Heart right ventricle (tissue), 16 donors: ENCODE measurements at regions not wholly inside any gene's neighbourhood (a gene's known extent, or its start where the extent isn't known, plus 50 kb on each side); places are given as distances from the start of the nearest gene placed in this dataset.
"Not testable (repeated sequence)": the region's sequence is repeated elsewhere in the genome, so short reads cannot be mapped to it uniquely, and the experiment has no call there.

ENCODE experiments used
- ATAC-seq, 8 donors: fragments of 200-7000 bp; cut with Tn5 transposase; one replicate each; pipeline ENCODE4 v1.9.1; 2020; ENCODE audit warnings: mild to moderate bottlenecking in 8 of 8, moderate library complexity in 8 of 8, moderate number of reproducible peaks in 1 of 8
- DNase-seq, 2 donors: peaks; one replicate each; pipeline ENCODE4 v3.0.0-alpha.2; 2020
- H3K27ac ChIP-seq, 10 donors: fragments of 200-600 bp; sonication (generic) in 2 of 10; one replicate each; pipeline versions ENCODE4 v1.5.0 to v1.8.0; 2020 to 2022; ENCODE audit warnings: mild to moderate bottlenecking in 3 of 10
- H3K27me3 ChIP-seq, 7 donors: fragments of 200-600 bp; one replicate each; pipeline ENCODE4 v1.8.0; 2021 to 2022; ENCODE audit warnings: mild to moderate bottlenecking in 2 of 7
- H3K36me3 ChIP-seq, 9 donors: fragments of 200-600 bp; sonication (generic) in 1 of 9; one replicate each; pipeline versions ENCODE4 v1.5.0 to v1.8.0; 2020 to 2022; ENCODE audit warnings: mild to moderate bottlenecking in 2 of 9
- H3K4me1 ChIP-seq, 9 donors: fragments of 200-600 bp; sonication (generic) in 1 of 9; one replicate each; pipeline versions ENCODE4 v1.5.0 to v1.8.0; 2020 to 2022; ENCODE audit warnings: mild to moderate bottlenecking in 4 of 9
- H3K4me3 ChIP-seq, 10 donors: fragments of 200-600 bp; sonication (generic) in 2 of 10; one replicate each; pipeline versions ENCODE4 v1.5.0 to v1.8.0; 2020 to 2022; ENCODE audit warnings: mild to moderate bottlenecking in 7 of 10, moderate library complexity in 2 of 10
- H3K9me3 ChIP-seq, 11 donors: fragments of 200-600 bp in 10 of 11; sonication (generic) in 2 of 11; one replicate each; pipeline versions ENCODE4 v1.5.0 to v1.8.0; 2013 to 2022; ENCODE audit warnings: mild to moderate bottlenecking in 2 of 11, control low read depth in 1 of 11, moderate library complexity in 1 of 11
- CTCF ChIP-seq, 9 donors: fragments of 200-600 bp; sonication (generic) in 2 of 9; IDR thresholded peaks; one replicate each; pipeline versions ENCODE4 v1.5.0 to v1.8.0; 2021 to 2022; ENCODE audit warnings: antibody characterized with exemption in 9 of 9, mild to moderate bottlenecking in 5 of 9, moderate library complexity in 1 of 9
- WGBS, 2 donors: extraction: QIAGEN DNeasy Blood & Tissue Kit; methylation state at CpG; one replicate each; pipeline ENCODE4 v1.1.7; 2013; ENCODE audit warnings: inconsistent platforms in 1 of 2; 5-methylcytosine and 5-hydroxymethylcytosine counted together
- intact Hi-C, 10 donors: fragments of 100-400 bp; cut with DNase I; formaldehyde crosslinking; loops; one replicate each; pipeline versions ENCODE4 v1.11.1 to v1.14.2; 2022
- donor health status: Arrhythmogenic right ventricular cardiomyopathy.
- donor health status: ischemic (EF 13 %, LVEDD 7.1; RV severe dilation, severe dysfunction).
- donor health status: healthy with polysubstance abuse.
- donor health status: DM: no; HTN: yes; CAD: no.
- donor health status: DM: no; HTN: no; CAD: no.
- donor health status: ischemic (EF 25% LVEDD 6.9; RV normal size, moderate dysfunction).
- donor health status: ischemic (EF 25% LVEDD 5.7; RV mildly dilated, moderate dysfunction).
- donor health status: healthy.
- donor health status: DM: yes; HTN: yes; CAD: no.
- donor health status: Ischemic cardiomyopathy.
- donor health status: ischemic (EF 35%, LVEDD 5.7; RV mildly dilated, moderate dysfunction).
- donor health status: nonischemic (EF 11% LVEDD 7.7; RV severe dilation, severe dysfunction).
- donor health status: DM: yes; HTN: yes; CAD: no.
- donor health status: PGD.
- donor health status: ischemic (EF 29% LVEDD 5.4; RV normal size, mild dysfunction).
- donor health status: nonischemic (EF 23%, LVEDD 6.1; RV moderate dilation, normal function).

GRCh38 chr2:183477296-183477695, 353.1 kb downstream of the NUP35 start:
- intact Hi-C loops, result no loop called here
- 75 to 77% methylated on average over 2 of the region's 2 CpGs for WGBS, 2 donors
- peaks cover 0 to 16% (median 0%) of the 10 kb centered on the region in 11 donors for H3K9me3 ChIP-seq
- ATAC-seq (no peak), DNase-seq (no peak)
- no peak for TF ChIP-seq CTCF (IDR thresholded peaks at IDR 0.05)
- H3K27me3 ChIP-seq, result no peaks in the 10 kb centered on the region
- no peaks in the 10 kb centered on the region for H3K36me3 ChIP-seq
- no peak overlapping the region for H3K27ac ChIP-seq
- no peak overlapping the region for H3K4me3 ChIP-seq
- no peaks in the 10 kb centered on the region for H3K4me1 ChIP-seq

- ATAC-seq, H3K4me1 ChIP-seq, H3K27ac ChIP-seq, H3K36me3 ChIP-seq, DNase-seq, H3K4me3 ChIP-seq, H3K27me3 ChIP-seq, intact Hi-C loops: not testable (repeated sequence)
- peaks cover 0 to 19% (median 5%) of the 10 kb centered on the region in 11 donors for H3K9me3 ChIP-seq
- WGBS, 2 donors, result 94 to 96% methylated on average over 37 to 39 of the region's 39 CpGs
These were observed 354.8 kb downstream of the NUP35 start for GRCh38 chr2:183478941-183479595.

- intact Hi-C loops, result no loop called here
- 67 to 68% methylated on average over 3 of the region's 3 CpGs for WGBS, 2 donors
- no peak overlapping the region for H3K27ac ChIP-seq
- peaks cover 0 to 11% (median 0%) of the 10 kb centered on the region in 9 donors for H3K4me1 ChIP-seq
- H3K36me3 ChIP-seq, result no peaks in the 10 kb centered on the region
- H3K4me3 ChIP-seq, result no peak overlapping the region
- no peak for DNase-seq
- ATAC-seq, result no peak
- no peaks in the 10 kb centered on the region for H3K27me3 ChIP-seq
- peaks cover 0 to 5% (median 0%) of the 10 kb centered on the region in 11 donors for H3K9me3 ChIP-seq
- TF ChIP-seq CTCF (IDR thresholded peaks at IDR 0.05), result no peak
These were observed 363.1 kb downstream of the NUP35 start for GRCh38 chr2:183487326-183487725.

GRCh38 chr2:183488421-183488820, 364.2 kb downstream of the NUP35 start:
- DNase-seq, result no peak
- no peak for ATAC-seq
- intact Hi-C loops, result no loop called here
- no peaks in the 10 kb centered on the region for H3K36me3 ChIP-seq
- H3K27ac ChIP-seq, result no peak overlapping the region
- H3K4me1 ChIP-seq, result peaks cover 0 to 11% (median 0%) of the 10 kb centered on the region in 9 donors
- no peaks in the 10 kb centered on the region for H3K27me3 ChIP-seq
- H3K9me3 ChIP-seq, result peaks cover 0 to 3% (median 0%) of the 10 kb centered on the region in 11 donors
- H3K4me3 ChIP-seq, result no peak overlapping the region
- TF ChIP-seq CTCF (IDR thresholded peaks at IDR 0.05), result no peak

- H3K27ac ChIP-seq, result no peak overlapping the region
- no peak for ATAC-seq
- peaks cover 0 to 11% (median 0%) of the 10 kb centered on the region in 9 donors for H3K4me1 ChIP-seq
- intact Hi-C loops, result no loop called here
- TF ChIP-seq CTCF (IDR thresholded peaks at IDR 0.05), result no peak
- H3K9me3 ChIP-seq, result no peaks in the 10 kb centered on the region
- WGBS, 2 donors, result 60 to 63% methylated on average over 3 of the region's 3 CpGs
- H3K27me3 ChIP-seq, result no peaks in the 10 kb centered on the region
- DNase-seq, result no peak
- no peak overlapping the region for H3K4me3 ChIP-seq
- H3K36me3 ChIP-seq, result no peaks in the 10 kb centered on the region
These were observed 366.2 kb downstream of the NUP35 start for GRCh38 chr2:183490489-183490888.
